Lower leg skin (tissue), 4 donors: ENCODE measurements at regions not wholly inside any gene's neighbourhood (a gene's known extent, or its start where the extent isn't known, plus 50 kb on each side); places are given as distances from the start of the nearest gene placed in this dataset.

Source experiments
- DNase-seq, 2 donors: peaks; one replicate each; pipeline ENCODE4 v3.0.0-alpha.2; 2019; ENCODE audit warnings: low spot score in 2 of 2
- H3K4me3 ChIP-seq: fragments of 200-600 bp; sonication (generic); 2 replicates; pipeline ENCODE4 v1.5.1; 2017; ENCODE audit warnings: mild to moderate bottlenecking, low read depth; ENCODE audit not compliant: poor library complexity, severe bottlenecking
- POLR2A ChIP-seq, 2 donors: fragments of 450-650 bp; IDR thresholded peaks; one replicate each; pipeline ENCODE4 v1.6.1; 2016 to 2017; ENCODE audit warnings: antibody characterized with exemption in 2 of 2, mild to moderate bottlenecking in 1 of 2, moderate library complexity in 1 of 2
- WGBS, 2 donors: methylation state at CpG; one replicate each; pipeline ENCODE4 v1.1.5; 2018; 5-methylcytosine and 5-hydroxymethylcytosine counted together
- intact Hi-C: fragments of 100-400 bp; cut with DNase I; formaldehyde crosslinking; loops from one replicate; pipeline ENCODE4 v1.15.0; 2023; ENCODE audit warnings: low total_unique reads
- TF ChIP-seq, protein P1 (sequence below), 3 donors: fragments of 450-650 bp; IDR thresholded peaks; one replicate each; pipeline ENCODE4 v1.5.1; 2016; ENCODE audit warnings: antibody characterized with exemption in 3 of 3, mild to moderate bottlenecking in 3 of 3, moderate library complexity in 2 of 3

DNA sequence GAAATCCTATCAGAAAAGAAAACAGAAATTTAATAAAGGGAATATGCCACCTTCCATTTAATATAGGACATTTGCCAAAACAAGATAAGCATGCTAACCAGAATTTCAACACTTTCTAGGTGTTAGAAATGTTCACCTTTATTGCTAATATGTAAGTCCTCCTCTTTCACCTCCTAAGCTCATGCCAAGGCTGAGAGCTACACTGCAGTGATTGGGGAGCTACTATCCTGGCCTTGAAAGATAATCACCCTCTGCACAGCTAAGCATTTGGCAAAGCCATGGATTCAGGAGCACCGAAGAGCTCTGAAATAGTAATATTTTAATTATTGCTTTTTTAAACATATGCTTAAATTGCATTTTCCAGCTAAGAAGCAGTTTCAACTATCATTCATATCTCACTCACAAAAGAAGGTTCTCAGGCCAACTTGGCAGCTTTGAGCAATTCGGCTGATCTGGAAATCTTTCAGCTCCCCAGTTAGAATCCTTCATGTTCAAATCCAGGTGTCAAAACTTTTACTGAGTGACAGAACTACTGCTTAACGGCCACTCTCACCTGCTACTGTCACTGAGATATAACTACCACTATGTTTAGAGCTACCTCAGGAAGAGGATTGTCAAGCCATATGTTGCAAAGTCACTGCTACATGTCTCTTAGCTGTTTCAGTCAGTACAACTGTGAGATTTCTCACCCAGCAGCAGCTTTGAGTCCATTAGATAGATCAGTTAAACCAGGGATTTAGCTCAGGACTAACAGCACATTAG lies 302.0 kb downstream of the NFIB start:
- intact Hi-C loops = no loop called here
- 30 to 53% methylated on average over 3 of the region's 3 CpGs for WGBS, 2 donors
- no peak overlapping the region for H3K4me3 ChIP-seq
- DNase-seq = no peak
- TF ChIP-seq, protein P1, sequence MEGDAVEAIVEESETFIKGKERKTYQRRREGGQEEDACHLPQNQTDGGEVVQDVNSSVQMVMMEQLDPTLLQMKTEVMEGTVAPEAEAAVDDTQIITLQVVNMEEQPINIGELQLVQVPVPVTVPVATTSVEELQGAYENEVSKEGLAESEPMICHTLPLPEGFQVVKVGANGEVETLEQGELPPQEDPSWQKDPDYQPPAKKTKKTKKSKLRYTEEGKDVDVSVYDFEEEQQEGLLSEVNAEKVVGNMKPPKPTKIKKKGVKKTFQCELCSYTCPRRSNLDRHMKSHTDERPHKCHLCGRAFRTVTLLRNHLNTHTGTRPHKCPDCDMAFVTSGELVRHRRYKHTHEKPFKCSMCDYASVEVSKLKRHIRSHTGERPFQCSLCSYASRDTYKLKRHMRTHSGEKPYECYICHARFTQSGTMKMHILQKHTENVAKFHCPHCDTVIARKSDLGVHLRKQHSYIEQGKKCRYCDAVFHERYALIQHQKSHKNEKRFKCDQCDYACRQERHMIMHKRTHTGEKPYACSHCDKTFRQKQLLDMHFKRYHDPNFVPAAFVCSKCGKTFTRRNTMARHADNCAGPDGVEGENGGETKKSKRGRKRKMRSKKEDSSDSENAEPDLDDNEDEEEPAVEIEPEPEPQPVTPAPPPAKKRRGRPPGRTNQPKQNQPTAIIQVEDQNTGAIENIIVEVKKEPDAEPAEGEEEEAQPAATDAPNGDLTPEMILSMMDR (IDR thresholded peaks at IDR 0.05) = no peak
- no peak for TF ChIP-seq POLR2A (IDR thresholded peaks at IDR 0.05)

DNA sequence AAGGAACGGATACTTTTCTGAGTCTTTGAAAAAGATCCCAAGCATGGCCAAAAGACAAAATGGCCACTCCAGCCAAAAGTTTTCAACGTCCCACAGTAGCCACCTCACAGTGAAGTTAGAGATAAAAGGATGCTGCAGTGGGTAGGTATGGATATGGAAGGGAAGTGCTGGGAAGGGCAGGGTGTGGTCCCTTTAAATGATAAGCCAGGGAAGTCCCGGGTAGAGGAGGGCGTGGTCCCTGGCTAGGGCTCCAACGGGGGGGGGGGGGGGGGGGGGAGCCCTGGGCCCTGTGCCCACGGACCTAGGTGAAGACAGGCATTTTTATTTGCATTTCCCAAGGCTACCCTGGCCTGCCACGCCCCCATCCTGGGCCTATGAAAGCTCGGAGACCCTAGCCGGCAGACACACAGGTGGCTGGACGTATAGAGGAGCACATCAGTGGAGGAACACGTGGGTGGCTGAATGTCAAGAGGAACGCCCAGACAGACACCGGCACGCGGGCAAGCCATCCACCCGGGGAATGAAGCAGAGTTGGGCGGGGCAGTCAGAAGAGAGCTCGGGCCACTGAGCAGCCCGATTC lies 306.7 kb downstream of the NFIB start:
- DNase-seq = no peak
- TF ChIP-seq POLR2A (IDR thresholded peaks at IDR 0.05) = no peak
- TF ChIP-seq, protein P1 (IDR thresholded peaks at IDR 0.05) = no peak
- intact Hi-C loops = no loop called here
- no peak overlapping the region for H3K4me3 ChIP-seq
- WGBS, 2 donors = 64% methylated on average over 19 of the region's 19 CpGs

DNA sequence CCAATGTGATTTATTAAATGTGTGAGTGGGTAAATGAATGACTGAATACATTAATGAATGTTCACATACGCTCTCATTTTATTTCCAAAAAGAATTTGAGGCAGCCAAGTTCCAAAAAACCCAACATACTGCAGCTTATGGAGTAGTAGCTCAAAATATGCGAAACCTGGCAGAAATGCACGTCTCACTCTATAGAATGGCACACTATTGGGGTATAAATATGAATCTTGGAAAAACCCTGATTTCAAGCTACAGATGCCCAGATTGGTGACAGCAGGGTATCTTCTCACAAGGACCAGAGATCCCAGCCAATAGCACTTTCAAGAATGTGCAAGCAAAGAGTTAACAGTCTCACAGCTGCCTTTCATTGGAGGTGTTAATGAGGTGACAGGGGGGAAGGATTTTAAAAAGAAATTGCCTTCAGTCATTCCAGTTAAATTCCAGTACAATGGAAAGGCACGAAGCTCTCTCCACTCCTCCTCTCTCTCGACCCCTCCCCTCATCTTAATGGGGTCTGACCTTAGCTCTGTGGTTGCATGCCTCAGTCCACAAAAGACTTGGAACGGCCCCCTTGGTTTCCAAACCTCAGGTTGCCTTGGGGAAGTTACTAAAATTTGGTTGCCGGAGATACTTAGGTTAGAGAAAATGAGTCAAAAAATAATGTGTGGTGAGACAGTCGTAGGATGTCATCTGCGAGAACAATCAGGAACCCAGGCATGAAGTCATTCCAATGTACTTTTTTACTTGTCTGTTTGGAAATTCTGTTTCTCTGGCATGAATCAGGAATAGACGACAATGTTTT lies 307.4 kb downstream of the NFIB start:
- WGBS, 2 donors = 61 to 66% methylated on average over 10 of the region's 10 CpGs
- intact Hi-C loops = no loop called here
- TF ChIP-seq, protein P1 (IDR thresholded peaks at IDR 0.05) = no peak
- no peak for TF ChIP-seq POLR2A (IDR thresholded peaks at IDR 0.05)
- no peak overlapping the region for H3K4me3 ChIP-seq
- no peak for DNase-seq

DNA sequence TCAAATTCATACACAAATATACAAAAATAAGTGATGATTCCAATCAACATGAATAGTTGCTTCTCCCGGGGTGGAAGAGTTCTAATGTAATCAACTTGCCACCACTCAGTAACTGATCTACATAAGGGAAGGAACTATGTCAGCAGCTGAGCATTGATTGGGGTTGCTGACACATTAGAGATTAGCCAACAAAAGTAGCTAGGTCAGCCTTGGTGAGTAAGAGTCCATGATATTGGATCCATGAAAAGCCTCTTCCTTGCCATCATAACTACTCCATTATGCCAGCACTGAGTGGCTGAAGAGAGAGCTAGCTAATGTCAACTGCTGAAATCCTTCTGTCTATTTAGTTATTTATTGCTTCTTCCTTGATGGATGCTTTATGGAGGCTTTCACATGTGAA lies 309.8 kb downstream of the NFIB start:
- DNase-seq = no peak
- H3K4me3 ChIP-seq = no peak overlapping the region
- intact Hi-C loops = no loop called here
- 86 to 89% methylated on average over 1 of the region's 1 CpG for WGBS, 2 donors
- TF ChIP-seq, protein P1 (IDR thresholded peaks at IDR 0.05) = no peak
- TF ChIP-seq POLR2A (IDR thresholded peaks at IDR 0.05) = no peak

DNA sequence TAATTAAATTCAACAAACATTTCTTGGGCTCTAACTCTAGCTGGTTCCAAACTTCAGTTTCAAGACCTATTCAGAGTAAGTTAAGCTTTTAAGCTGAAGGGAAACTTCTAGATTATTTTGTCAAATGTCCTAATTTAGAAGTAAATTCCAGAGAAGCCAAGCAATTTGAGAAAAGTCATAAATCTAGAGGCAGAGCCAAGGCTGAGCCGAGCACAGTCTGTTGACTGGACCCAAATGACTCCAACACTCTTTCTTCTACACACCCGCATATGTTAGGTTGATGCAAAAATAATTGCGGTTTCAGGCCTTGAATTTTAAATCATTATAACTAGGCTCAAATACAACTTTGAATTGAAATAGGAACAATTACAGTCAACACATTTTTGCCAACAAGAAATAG lies 319.7 kb downstream of the NFIB start:
- WGBS, 2 donors = 60 to 69% methylated on average over 3 of the region's 3 CpGs
- no peak for DNase-seq
- TF ChIP-seq, protein P1 (IDR thresholded peaks at IDR 0.05) = no peak
- no peak for TF ChIP-seq POLR2A (IDR thresholded peaks at IDR 0.05)
- intact Hi-C loops = no loop called here
- no peak overlapping the region for H3K4me3 ChIP-seq
